ENCODE measurements at regions not wholly inside any gene's neighbourhood (a gene's known extent, or its start where the extent isn't known, plus 50 kb on each side); places are given as distances from the start of the nearest gene placed in this dataset.

GRCh38 chr2:37569131-37569823 is 102.2 kb downstream of the CDC42EP3 start:
- H3K9ac ChIP-seq (replicated peaks in 1 of 4; ENCODE audit: extremely low read depth in 1 of 4, low read depth in 3 of 4, low read length in 3 of 4), result no peak overlapping the region
- TF ChIP-seq JUND (IDR thresholded peaks at IDR 0.05; ENCODE audit: low read length) (no peak), NRF1 (IDR thresholded peaks at IDR 0.05; ENCODE audit: low read depth, low read length) (no peak), BCL11A (IDR thresholded peaks at IDR 0.05; ENCODE audit: low read depth in 2 of 2, low read length in 2 of 2) (no peak), PHF8 (conservative IDR thresholded peaks at IDR 0.05; ENCODE audit: low read depth, low read length) (no peak), NANOG (IDR thresholded peaks at IDR 0.05; ENCODE audit: insufficient read depth, low read depth, low read length, poor library complexity, severe bottlenecking) (no peak), CHD1 (IDR thresholded peaks at IDR 0.05; ENCODE audit: low read depth, low read length) (no peak), GTF2F1 (IDR thresholded peaks at IDR 0.05; ENCODE audit: borderline replicate concordance, low read depth, low read length) (no peak), SP4 (IDR thresholded peaks at IDR 0.05; ENCODE audit: low read length) (no peak), ASH2L (IDR thresholded peaks at IDR 0.05; ENCODE audit: low read length) (no peak), SAP30 (IDR thresholded peaks at IDR 0.05; ENCODE audit: insufficient read depth, insufficient replicate concordance, low read length) (no peak), CREB1 (IDR thresholded peaks at IDR 0.05) (no peak), RFX5 (IDR thresholded peaks at IDR 0.05; ENCODE audit: borderline replicate concordance, low read depth, low read length) (no peak), HDAC6 (IDR thresholded peaks at IDR 0.05; ENCODE audit: low read depth, low read length) (no peak), ZNF274 (IDR thresholded peaks at IDR 0.05; ENCODE audit: borderline replicate concordance, extremely low read depth, low read length) (no peak)

More at GRCh38 chr2:37569131-37569823, 102.2 kb downstream of the CDC42EP3 start:
- FAIRE-seq, result no peak
- Histone ChIP-seq H3K4me2 (ENCODE audit: insufficient read depth in 1 of 2, low read depth in 2 of 2, low read length in 2 of 2) (no peak overlapping the region), H4K8ac (ENCODE audit: extremely low read depth, insufficient read depth, low read length) (no peak overlapping the region), H3K23ac (ENCODE audit: insufficient read length) (no peak overlapping the region), H2BK12ac (ENCODE audit: low read depth, low read length) (no peak overlapping the region), H3K79me2 (ENCODE audit: control insufficient read depth in 1 of 2, insufficient read depth in 2 of 2, low read length in 2 of 2) (no peaks in the 10 kb centered on the region), H4K5ac (ENCODE audit: insufficient read length, low read depth, low read length) (no peak overlapping the region), H3K56ac (replicated peaks; ENCODE audit: insufficient read length, low read depth, low read length) (no peak overlapping the region), H2BK120ac (replicated peaks; ENCODE audit: low read depth, low read length) (no peak overlapping the region), H3K27ac (ENCODE audit: low read depth, low read length) (no peak overlapping the region), H3K4me1 (replicated peaks in 1 of 4; ENCODE audit: control insufficient read depth in 3 of 4, insufficient read depth in 4 of 4, low read length in 3 of 4) (no peaks in the 10 kb centered on the region), H2BK15ac (ENCODE audit: low read length) (no peak overlapping the region), H3K4me3 (ENCODE audit: extremely low read depth in 1 of 4, insufficient read depth in 2 of 4, low read depth in 3 of 4, low read length in 4 of 4) (no peak overlapping the region), H3K23me2 (ENCODE audit: low read depth, low read length) (no peaks in the 10 kb centered on the region), H2AFZ (ENCODE audit: low read length) (no peak overlapping the region), H2BK20ac (ENCODE audit: low read length) (no peak overlapping the region), H3K36me3 (ENCODE audit: control insufficient read depth in 2 of 4, insufficient read depth in 4 of 4, low read length in 3 of 4) (no peaks in the 10 kb centered on the region), H2AK5ac (ENCODE audit: low read depth, low read length) (no peak overlapping the region), H3K79me1 (ENCODE audit: low read depth, low read length) (no peaks in the 10 kb centered on the region), H4K20me1 (replicated peaks in 1 of 2; ENCODE audit: control insufficient read depth in 1 of 2, insufficient read depth in 2 of 2, low read length in 2 of 2) (no peaks in the 10 kb centered on the region), H3K27me3 (replicated peaks in 1 of 4; ENCODE audit: control insufficient read depth in 3 of 4, extremely low read depth in 1 of 4, insufficient read depth in 3 of 4, low read length in 3 of 4) (no peaks in the 10 kb centered on the region), H3K9me3 (ENCODE audit: insufficient read depth in 2 of 2, low read depth in 1 of 2, low read length in 1 of 2) (no peaks in the 10 kb centered on the region), H3K14ac (ENCODE audit: insufficient read length) (no peak overlapping the region), H3K4ac (replicated peaks; ENCODE audit: insufficient read length, low read depth, low read length) (no peak overlapping the region), H2BK5ac (ENCODE audit: low read depth, low read length) (no peak overlapping the region), H4K91ac (replicated peaks; ENCODE audit: insufficient read length, low read length) (no peak overlapping the region), H3K18ac (ENCODE audit: extremely low read depth, low read length) (no peak overlapping the region)
- DNase-seq (ENCODE audit: low read depth in 1 of 2, low spot score in 2 of 2), result no peak
- WGBS, 2 experiments (ENCODE audit: extremely low coverage in 1 of 2, insufficient coverage in 1 of 2, insufficient read length in 1 of 2, insufficient replicate concordance in 2 of 2, low coverage in 1 of 2, low lambda C conversion rate in 2 of 2, missing lambda C conversion rate in 1 of 2), result 75% methylated on average over 2 of the region's 2 CpGs; no CpG with 5 or more reads in 1 of the 2 experiments
- ChIA-PET CTCF (ENCODE audit: partially characterized antibody) (interaction anchor here (0.5 to 0.6 kb wide), 2 partner anchors 139 to 211 kb away, joined by 3 read pairs; no protein-coding TSS in a partner anchor), POLR2A (ENCODE audit: partially characterized antibody) (no interaction called here)

Data from H1 (cell line).